NB4 (cell line): ENCODE measurements at regions not wholly inside any gene's neighbourhood (a gene's known extent, or its start where the extent isn't known, plus 50 kb on each side); places are given as distances from the start of the nearest gene placed in this dataset.

Experiments
- POLR2A ChIP-seq: IDR thresholded peaks from 2 replicates; pipeline ENCODE4 v1.6.1; 2011; ENCODE audit warnings: mild to moderate bottlenecking; ENCODE audit not compliant: insufficient read length; ENCODE audit errors: extremely low read depth
- TF ChIP-seq, protein P1 (sequence below): IDR thresholded peaks from one replicate; pipeline ENCODE4 v1.5.1; 2012; ENCODE audit warnings: low read depth, low read length

DNA sequence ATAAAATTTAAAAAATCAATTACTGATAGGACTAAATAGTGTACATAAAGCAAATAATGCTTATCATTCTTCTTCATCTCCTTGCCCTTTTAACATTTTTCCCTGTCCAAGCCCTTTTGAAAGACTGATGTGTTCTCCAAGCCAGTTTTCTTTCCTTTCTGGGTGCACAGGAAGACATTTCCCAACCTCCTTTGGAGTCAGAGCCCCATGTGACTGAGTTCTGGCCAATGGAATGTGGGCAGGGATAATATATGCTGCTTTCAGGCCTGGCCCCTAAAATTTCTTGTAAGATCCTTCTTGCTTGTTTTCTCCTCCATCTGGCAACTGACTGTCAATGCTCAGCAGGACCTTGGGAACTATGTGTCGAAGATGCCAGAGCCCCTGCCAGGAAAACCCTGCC, 197.5 kb downstream of the EMX2 start:
- TF ChIP-seq, protein P1, sequence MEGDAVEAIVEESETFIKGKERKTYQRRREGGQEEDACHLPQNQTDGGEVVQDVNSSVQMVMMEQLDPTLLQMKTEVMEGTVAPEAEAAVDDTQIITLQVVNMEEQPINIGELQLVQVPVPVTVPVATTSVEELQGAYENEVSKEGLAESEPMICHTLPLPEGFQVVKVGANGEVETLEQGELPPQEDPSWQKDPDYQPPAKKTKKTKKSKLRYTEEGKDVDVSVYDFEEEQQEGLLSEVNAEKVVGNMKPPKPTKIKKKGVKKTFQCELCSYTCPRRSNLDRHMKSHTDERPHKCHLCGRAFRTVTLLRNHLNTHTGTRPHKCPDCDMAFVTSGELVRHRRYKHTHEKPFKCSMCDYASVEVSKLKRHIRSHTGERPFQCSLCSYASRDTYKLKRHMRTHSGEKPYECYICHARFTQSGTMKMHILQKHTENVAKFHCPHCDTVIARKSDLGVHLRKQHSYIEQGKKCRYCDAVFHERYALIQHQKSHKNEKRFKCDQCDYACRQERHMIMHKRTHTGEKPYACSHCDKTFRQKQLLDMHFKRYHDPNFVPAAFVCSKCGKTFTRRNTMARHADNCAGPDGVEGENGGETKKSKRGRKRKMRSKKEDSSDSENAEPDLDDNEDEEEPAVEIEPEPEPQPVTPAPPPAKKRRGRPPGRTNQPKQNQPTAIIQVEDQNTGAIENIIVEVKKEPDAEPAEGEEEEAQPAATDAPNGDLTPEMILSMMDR = no peak
- TF ChIP-seq POLR2A = no peak
